ENCODE measurements at regions not wholly inside any gene's neighbourhood (a gene's known extent, or its start where the extent isn't known, plus 50 kb on each side); places are given as distances from the start of the nearest gene placed in this dataset.

DNA sequence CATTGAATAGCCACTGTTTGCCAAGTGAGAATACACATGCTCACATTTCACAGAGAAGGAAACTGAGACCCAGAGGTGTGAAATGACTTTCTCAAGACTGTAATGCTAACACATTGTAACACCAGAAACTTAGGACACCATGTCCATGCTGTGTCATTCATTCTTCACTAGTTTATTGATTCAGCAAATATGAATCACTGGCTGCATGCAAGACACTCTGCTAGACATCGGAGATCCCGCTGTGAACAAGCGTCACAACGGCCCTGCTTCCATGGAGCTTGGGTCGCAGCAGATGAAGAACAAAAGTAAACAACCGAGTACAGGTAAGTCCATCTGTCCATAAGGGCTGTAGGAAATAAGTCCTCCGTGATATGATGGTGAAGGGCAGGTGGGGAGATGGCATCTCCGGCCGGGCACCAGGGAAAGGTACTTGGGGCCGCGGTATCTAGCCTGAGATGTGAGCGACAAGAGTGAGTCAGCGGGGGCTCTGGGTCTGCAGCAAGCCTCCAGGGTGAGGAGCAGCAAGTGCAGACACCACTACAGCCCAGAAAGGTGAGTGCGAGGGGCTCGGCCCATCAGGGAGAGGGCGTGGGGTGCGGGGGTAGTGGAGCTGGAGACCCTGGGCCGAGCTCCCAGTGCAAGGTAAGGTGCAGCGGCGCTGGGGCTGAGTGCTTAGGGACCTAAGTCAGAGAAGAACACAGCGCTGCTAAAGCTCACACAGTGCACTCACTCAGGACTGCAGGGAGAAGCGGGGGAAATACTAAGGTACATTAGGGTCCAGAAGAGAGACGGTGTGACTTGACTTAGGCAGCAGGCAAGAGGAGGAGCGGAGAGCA, 391.2 kb downstream of the FBXO15 start:
- Histone ChIP-seq H3K36me3 (ENCODE audit: control insufficient read depth in 3 of 3, insufficient read depth in 3 of 3, low read length in 3 of 3) (no peaks in the 10 kb centered on the region), H3K4me1 (ENCODE audit: control insufficient read depth in 3 of 3, insufficient read depth in 3 of 3, low read length in 3 of 3) (no peaks in the 10 kb centered on the region), H3K9ac (ENCODE audit: low read depth in 1 of 3, low read length in 3 of 3) (no peak overlapping the region), H3K27me3 (ENCODE audit: control insufficient read depth in 3 of 3, insufficient read depth in 3 of 3, low read length in 3 of 3) (peaks cover 0 to 3% (median 0%) of the 10 kb centered on the region in 3 donors), H3K27ac (ENCODE audit: low read depth, low read length) (no peak overlapping the region), H3K9me3 (ENCODE audit: control insufficient read depth in 3 of 3, low read length in 3 of 3) (peaks cover 0 to 2% (median under 1%) of the 10 kb centered on the region in 3 donors), H3K4me3 (ENCODE audit: low read length in 3 of 3) (no peak overlapping the region)

- H3K36me3 ChIP-seq (ENCODE audit: control insufficient read depth in 3 of 3, insufficient read depth in 3 of 3, low read length in 3 of 3): no peaks in the 10 kb centered on the region
Observed at GRCh38 chr18:73752965-73753364, 394.7 kb downstream of the FBXO15 start.

DNA sequence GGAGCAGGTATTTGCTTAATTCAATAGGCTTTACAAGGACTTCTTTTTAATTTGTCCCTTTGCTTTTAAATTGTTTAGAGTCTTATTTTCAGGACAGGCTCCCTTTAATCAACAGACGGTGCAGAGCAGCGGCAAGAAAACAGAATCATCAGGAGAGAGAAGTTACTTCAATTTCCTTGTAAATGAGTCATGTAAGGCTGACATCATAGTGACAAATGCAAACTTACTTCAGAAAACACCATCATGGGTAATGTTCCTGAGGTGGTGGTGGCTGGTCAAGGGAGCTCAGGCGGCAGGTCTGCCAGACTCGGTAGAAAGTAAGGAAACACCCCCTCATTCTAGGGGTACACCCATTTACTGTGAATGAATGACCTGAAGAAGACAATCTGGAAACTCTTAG, 395.1 kb downstream of the FBXO15 start:
- Histone ChIP-seq H3K4me1 (ENCODE audit: control insufficient read depth in 3 of 3, insufficient read depth in 3 of 3, low read length in 3 of 3) (no peaks in the 10 kb centered on the region), H3K36me3 (ENCODE audit: control insufficient read depth in 3 of 3, insufficient read depth in 3 of 3, low read length in 3 of 3) (no peaks in the 10 kb centered on the region), H3K27me3 (ENCODE audit: control insufficient read depth in 3 of 3, insufficient read depth in 3 of 3, low read length in 3 of 3) (peaks cover 0 to 3% (median 0%) of the 10 kb centered on the region in 3 donors)

More at GRCh38 chr18:73752965-73753364, 394.7 kb downstream of the FBXO15 start:
- Histone ChIP-seq H3K9ac (ENCODE audit: low read depth in 1 of 3, low read length in 3 of 3) (no peak overlapping the region), H3K9me3 (ENCODE audit: control insufficient read depth in 3 of 3, low read length in 3 of 3) (no peaks in the 10 kb centered on the region), H3K4me1 (ENCODE audit: control insufficient read depth in 3 of 3, insufficient read depth in 3 of 3, low read length in 3 of 3) (no peaks in the 10 kb centered on the region), H3K27me3 (ENCODE audit: control insufficient read depth in 3 of 3, insufficient read depth in 3 of 3, low read length in 3 of 3) (peaks cover 0 to 3% (median 0%) of the 10 kb centered on the region in 3 donors), H3K4me3 (ENCODE audit: low read length in 3 of 3) (no peak overlapping the region), H3K27ac (ENCODE audit: low read depth, low read length) (no peak overlapping the region)

GRCh38 chr18:73750052-73750451, 397.6 kb downstream of the FBXO15 start:
- Histone ChIP-seq H3K36me3 (ENCODE audit: control insufficient read depth in 3 of 3, insufficient read depth in 3 of 3, low read length in 3 of 3) (no peaks in the 10 kb centered on the region), H3K4me3 (ENCODE audit: low read length in 3 of 3) (no peak overlapping the region), H3K9me3 (ENCODE audit: control insufficient read depth in 3 of 3, low read length in 3 of 3) (no peaks in the 10 kb centered on the region), H3K4me1 (ENCODE audit: control insufficient read depth in 3 of 3, insufficient read depth in 3 of 3, low read length in 3 of 3) (no peaks in the 10 kb centered on the region), H3K9ac (ENCODE audit: low read depth in 1 of 3, low read length in 3 of 3) (no peak overlapping the region), H3K27ac (ENCODE audit: low read depth, low read length) (no peak overlapping the region), H3K27me3 (ENCODE audit: control insufficient read depth in 3 of 3, insufficient read depth in 3 of 3, low read length in 3 of 3) (no peaks in the 10 kb centered on the region)

More for the DNA sequence above, 395.1 kb downstream of the FBXO15 start:
- H3K9ac ChIP-seq (ENCODE audit: low read depth in 1 of 3, low read length in 3 of 3): no peak overlapping the region
- H3K9me3 ChIP-seq (ENCODE audit: control insufficient read depth in 3 of 3, low read length in 3 of 3): no peaks in the 10 kb centered on the region
- H3K27ac ChIP-seq (ENCODE audit: low read depth, low read length): no peak overlapping the region
- H3K4me3 ChIP-seq (ENCODE audit: low read length in 3 of 3): no peak overlapping the region

GRCh38 chr18:73749304-73749703, 398.3 kb downstream of the FBXO15 start:
- H3K27me3 ChIP-seq (ENCODE audit: control insufficient read depth in 3 of 3, insufficient read depth in 3 of 3, low read length in 3 of 3): no peaks in the 10 kb centered on the region

GRCh38 chr18:73748731-73749130, 398.9 kb downstream of the FBXO15 start:
- Histone ChIP-seq H3K36me3 (ENCODE audit: control insufficient read depth in 3 of 3, insufficient read depth in 3 of 3, low read length in 3 of 3) (no peaks in the 10 kb centered on the region), H3K4me1 (ENCODE audit: control insufficient read depth in 3 of 3, insufficient read depth in 3 of 3, low read length in 3 of 3) (no peaks in the 10 kb centered on the region), H3K9me3 (ENCODE audit: control insufficient read depth in 3 of 3, low read length in 3 of 3) (no peaks in the 10 kb centered on the region), H3K9ac (ENCODE audit: low read depth in 1 of 3, low read length in 3 of 3) (no peak overlapping the region), H3K27me3 (ENCODE audit: control insufficient read depth in 3 of 3, insufficient read depth in 3 of 3, low read length in 3 of 3) (no peaks in the 10 kb centered on the region), H3K4me3 (ENCODE audit: low read length in 3 of 3) (no peak overlapping the region), H3K27ac (ENCODE audit: low read depth, low read length) (no peak overlapping the region)

More at GRCh38 chr18:73749304-73749703, 398.3 kb downstream of the FBXO15 start:
- Histone ChIP-seq H3K4me1 (ENCODE audit: control insufficient read depth in 3 of 3, insufficient read depth in 3 of 3, low read length in 3 of 3) (no peaks in the 10 kb centered on the region), H3K9me3 (ENCODE audit: control insufficient read depth in 3 of 3, low read length in 3 of 3) (no peaks in the 10 kb centered on the region), H3K4me3 (ENCODE audit: low read length in 3 of 3) (no peak overlapping the region), H3K36me3 (ENCODE audit: control insufficient read depth in 3 of 3, insufficient read depth in 3 of 3, low read length in 3 of 3) (no peaks in the 10 kb centered on the region), H3K27ac (ENCODE audit: low read depth, low read length) (no peak overlapping the region), H3K9ac (ENCODE audit: low read depth in 1 of 3, low read length in 3 of 3) (no peak overlapping the region)

DNA sequence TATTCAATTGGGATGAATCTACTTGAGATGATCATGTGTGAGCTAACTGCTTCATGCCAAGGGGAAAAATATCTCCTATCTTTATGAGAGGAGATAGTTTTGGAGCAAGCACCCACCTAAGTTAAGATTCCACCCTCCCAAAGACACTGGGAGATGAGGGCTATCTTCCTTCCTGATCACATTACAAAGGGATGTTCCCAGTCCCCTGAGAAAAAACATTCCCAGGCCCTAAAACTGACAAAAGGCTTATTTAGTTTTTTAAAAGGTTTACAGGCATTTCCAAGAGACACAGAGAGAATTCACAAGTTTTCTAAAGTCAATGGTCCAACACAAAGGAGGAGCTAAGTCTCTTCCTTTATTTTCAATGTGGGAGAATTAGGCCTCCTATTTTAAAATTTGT, 401.5 kb downstream of the FBXO15 start:
- Histone ChIP-seq H3K4me3 (ENCODE audit: low read length in 3 of 3) (no peak overlapping the region), H3K27ac (ENCODE audit: low read depth, low read length) (no peak overlapping the region), H3K27me3 (ENCODE audit: control insufficient read depth in 3 of 3, insufficient read depth in 3 of 3, low read length in 3 of 3) (no peaks in the 10 kb centered on the region)

GRCh38 chr18:73742957-73743356, 404.7 kb downstream of the FBXO15 start:
- Histone ChIP-seq H3K9me3 (ENCODE audit: control insufficient read depth in 3 of 3, low read length in 3 of 3) (no peaks in the 10 kb centered on the region), H3K27ac (ENCODE audit: low read depth, low read length) (no peak overlapping the region), H3K4me1 (ENCODE audit: control insufficient read depth in 3 of 3, insufficient read depth in 3 of 3, low read length in 3 of 3) (no peaks in the 10 kb centered on the region), H3K27me3 (ENCODE audit: control insufficient read depth in 3 of 3, insufficient read depth in 3 of 3, low read length in 3 of 3) (no peaks in the 10 kb centered on the region), H3K4me3 (ENCODE audit: low read length in 3 of 3) (no peak overlapping the region), H3K9ac (ENCODE audit: low read depth in 1 of 3, low read length in 3 of 3) (no peak overlapping the region), H3K36me3 (ENCODE audit: control insufficient read depth in 3 of 3, insufficient read depth in 3 of 3, low read length in 3 of 3) (no peaks in the 10 kb centered on the region)

More for the DNA sequence above, 401.5 kb downstream of the FBXO15 start:
- Histone ChIP-seq H3K9me3 (ENCODE audit: control insufficient read depth in 3 of 3, low read length in 3 of 3) (no peaks in the 10 kb centered on the region), H3K36me3 (ENCODE audit: control insufficient read depth in 3 of 3, insufficient read depth in 3 of 3, low read length in 3 of 3) (no peaks in the 10 kb centered on the region), H3K9ac (ENCODE audit: low read depth in 1 of 3, low read length in 3 of 3) (no peak overlapping the region), H3K4me1 (ENCODE audit: control insufficient read depth in 3 of 3, insufficient read depth in 3 of 3, low read length in 3 of 3) (no peaks in the 10 kb centered on the region)

DNA sequence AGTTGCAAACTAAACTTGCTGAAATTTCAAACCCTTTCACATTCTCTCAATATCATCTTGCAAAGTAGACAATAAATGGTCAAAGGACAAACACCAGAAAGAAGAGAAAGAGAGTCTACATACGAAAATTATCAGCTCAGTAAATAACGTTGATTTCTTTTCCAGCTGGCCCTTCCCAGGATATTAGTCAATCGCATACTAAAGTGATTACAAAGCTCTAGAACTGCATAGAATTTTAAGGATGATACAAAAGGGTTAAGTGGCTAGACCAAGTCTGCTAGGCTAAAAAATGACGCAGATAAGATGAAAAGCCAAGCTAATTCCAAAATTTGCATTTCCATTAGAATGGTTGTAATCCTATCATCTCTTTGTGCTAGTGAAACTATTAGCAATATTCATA, 405.7 kb downstream of the FBXO15 start:
- Histone ChIP-seq H3K27ac (ENCODE audit: low read depth, low read length) (no peak overlapping the region), H3K9ac (ENCODE audit: low read depth in 1 of 3, low read length in 3 of 3) (no peak overlapping the region), H3K9me3 (ENCODE audit: control insufficient read depth in 3 of 3, low read length in 3 of 3) (no peaks in the 10 kb centered on the region), H3K27me3 (ENCODE audit: control insufficient read depth in 3 of 3, insufficient read depth in 3 of 3, low read length in 3 of 3) (no peaks in the 10 kb centered on the region), H3K4me3 (ENCODE audit: low read length in 3 of 3) (no peak overlapping the region), H3K36me3 (ENCODE audit: control insufficient read depth in 3 of 3, insufficient read depth in 3 of 3, low read length in 3 of 3) (no peaks in the 10 kb centered on the region), H3K4me1 (ENCODE audit: control insufficient read depth in 3 of 3, insufficient read depth in 3 of 3, low read length in 3 of 3) (no peaks in the 10 kb centered on the region)

DNA sequence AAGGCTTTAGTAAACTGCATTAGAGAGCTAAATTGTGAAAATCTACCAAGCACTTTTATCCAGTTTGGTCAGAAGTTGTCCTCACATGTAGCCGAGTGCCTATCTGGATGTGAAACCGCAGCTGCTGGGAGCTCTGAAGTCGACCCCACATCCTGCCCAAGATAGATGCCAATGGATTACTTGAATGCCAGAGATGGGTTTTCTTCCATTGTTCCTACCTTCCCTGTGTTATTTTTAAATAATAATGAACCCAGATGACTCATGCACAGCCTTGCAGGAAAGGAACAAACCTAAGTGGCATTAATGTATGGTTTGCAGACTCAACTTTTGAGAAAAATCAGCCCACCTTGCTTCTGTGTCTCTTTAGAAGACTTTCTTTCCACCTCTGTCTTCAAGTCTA, 408.5 kb downstream of the FBXO15 start:
- Histone ChIP-seq H3K4me1 (ENCODE audit: control insufficient read depth in 3 of 3, insufficient read depth in 3 of 3, low read length in 3 of 3) (no peaks in the 10 kb centered on the region), H3K27me3 (ENCODE audit: control insufficient read depth in 3 of 3, insufficient read depth in 3 of 3, low read length in 3 of 3) (no peaks in the 10 kb centered on the region), H3K4me3 (ENCODE audit: low read length in 3 of 3) (no peak overlapping the region), H3K9ac (ENCODE audit: low read depth in 1 of 3, low read length in 3 of 3) (no peak overlapping the region), H3K27ac (ENCODE audit: low read depth, low read length) (no peak overlapping the region), H3K36me3 (ENCODE audit: control insufficient read depth in 3 of 3, insufficient read depth in 3 of 3, low read length in 3 of 3) (no peaks in the 10 kb centered on the region), H3K9me3 (ENCODE audit: control insufficient read depth in 3 of 3, low read length in 3 of 3) (no peaks in the 10 kb centered on the region)

Data from skeletal muscle tissue (tissue), 3 donors.